Keratinocyte (primary cell): ENCODE measurements at regions not wholly inside any gene's neighbourhood (a gene's known extent, or its start where the extent isn't known, plus 50 kb on each side); places are given as distances from the start of the nearest gene placed in this dataset.

Experiments used
- EZH2 ChIP-seq: IDR thresholded peaks from one replicate; pipeline ENCODE4 v1.6.1; 2012; ENCODE audit warnings: inconsistent platforms, mild to moderate bottlenecking, low read length, moderate library complexity
- TF ChIP-seq, protein P1 (sequence below), 3 experiments: IDR thresholded peaks in 1 of 3; conservative IDR thresholded peaks in 1 of 3; optimal IDR thresholded peaks in 1 of 3; 2 replicates in 2 of 3; 3 replicates in 1 of 3; pipeline versions ENCODE3 to v1.5.1; 2011; ENCODE audit warnings: low read length in 3 of 3, mild to moderate bottlenecking in 3 of 3, moderate library complexity in 2 of 3, control low read depth in 1 of 3, inconsistent platforms in 1 of 3; ENCODE audit not compliant: insufficient read depth in 2 of 3; ENCODE audit errors: extremely low read depth in 1 of 3

DNA sequence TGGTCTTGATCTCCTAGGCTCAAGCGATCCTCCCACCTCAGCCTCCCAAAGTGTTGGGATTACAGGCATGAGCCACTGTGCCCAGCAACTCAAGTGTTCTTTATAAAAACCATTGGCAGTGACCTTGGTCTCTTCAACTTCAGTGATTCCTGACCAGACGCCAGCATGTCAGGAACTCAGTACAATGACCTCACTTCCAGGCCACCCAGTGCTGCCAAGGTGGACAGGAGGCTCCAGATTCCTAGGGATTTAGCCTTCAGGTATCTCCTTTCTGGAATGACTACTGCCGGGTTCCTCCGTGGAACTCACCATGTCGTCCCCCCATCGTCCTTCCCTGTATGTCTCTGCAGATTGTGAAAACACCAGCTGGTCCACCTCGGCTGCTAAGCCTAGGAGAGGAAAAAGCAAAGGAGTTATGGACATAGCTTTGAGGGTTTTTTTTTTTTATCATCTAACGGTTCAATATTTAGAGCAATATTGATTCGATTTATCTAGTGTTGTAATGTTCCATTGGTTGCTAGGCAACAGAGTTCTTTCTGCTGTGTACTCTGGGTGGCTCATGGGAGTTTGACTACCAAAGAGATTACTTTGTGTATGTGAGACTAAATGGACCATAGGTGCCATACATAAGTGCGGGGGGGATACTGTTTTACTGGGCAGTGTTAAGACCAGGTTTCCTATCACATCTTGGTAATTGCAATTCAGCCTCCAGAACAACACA lies 425.8 kb upstream of the AUTS2 start:
- TF ChIP-seq, protein P1, sequence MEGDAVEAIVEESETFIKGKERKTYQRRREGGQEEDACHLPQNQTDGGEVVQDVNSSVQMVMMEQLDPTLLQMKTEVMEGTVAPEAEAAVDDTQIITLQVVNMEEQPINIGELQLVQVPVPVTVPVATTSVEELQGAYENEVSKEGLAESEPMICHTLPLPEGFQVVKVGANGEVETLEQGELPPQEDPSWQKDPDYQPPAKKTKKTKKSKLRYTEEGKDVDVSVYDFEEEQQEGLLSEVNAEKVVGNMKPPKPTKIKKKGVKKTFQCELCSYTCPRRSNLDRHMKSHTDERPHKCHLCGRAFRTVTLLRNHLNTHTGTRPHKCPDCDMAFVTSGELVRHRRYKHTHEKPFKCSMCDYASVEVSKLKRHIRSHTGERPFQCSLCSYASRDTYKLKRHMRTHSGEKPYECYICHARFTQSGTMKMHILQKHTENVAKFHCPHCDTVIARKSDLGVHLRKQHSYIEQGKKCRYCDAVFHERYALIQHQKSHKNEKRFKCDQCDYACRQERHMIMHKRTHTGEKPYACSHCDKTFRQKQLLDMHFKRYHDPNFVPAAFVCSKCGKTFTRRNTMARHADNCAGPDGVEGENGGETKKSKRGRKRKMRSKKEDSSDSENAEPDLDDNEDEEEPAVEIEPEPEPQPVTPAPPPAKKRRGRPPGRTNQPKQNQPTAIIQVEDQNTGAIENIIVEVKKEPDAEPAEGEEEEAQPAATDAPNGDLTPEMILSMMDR (optimal IDR thresholded peaks at IDR 0.05 in 1 of 3, IDR thresholded peaks at IDR 0.05 in 1 of 3, conservative IDR thresholded peaks at IDR 0.05 in 1 of 3; ENCODE audit: extremely low read depth in 1 of 3, insufficient read depth in 2 of 3, low read length in 3 of 3), result no peak
- no peak for TF ChIP-seq EZH2
